ENCODE measurements at regions not wholly inside any gene's neighbourhood (a gene's known extent, or its start where the extent isn't known, plus 50 kb on each side); places are given as distances from the start of the nearest gene placed in this dataset.

GRCh38 chr4:23332313-23332712, 557.5 kb downstream of the PPARGC1A start:
- Histone ChIP-seq H3K36me3 (ENCODE audit: insufficient read depth, low read length) (no peaks in the 10 kb centered on the region), H3K27ac (no peak overlapping the region), H3K9ac (ENCODE audit: insufficient read length) (no peak overlapping the region), H3K9me3 (ENCODE audit: low read depth, low read length) (no peaks in the 10 kb centered on the region), H3K4me3 (no peak overlapping the region)
- no peak for DNase-seq (ENCODE audit: low read depth, low spot score)
- TF ChIP-seq EZH2 (IDR thresholded peaks at IDR 0.05) (no peak), FOXP2 (optimal IDR thresholded peaks at IDR 0.05; ENCODE audit: control extremely low read depth, extremely low read length, insufficient read depth) (no peak), POLR2AphosphoS5 (IDR thresholded peaks at IDR 0.05; ENCODE audit: borderline replicate concordance, low read depth, low read length) (no peak)

- Histone ChIP-seq H3K9me3 (ENCODE audit: low read depth, low read length) (no peaks in the 10 kb centered on the region), H3K4me3 (no peak overlapping the region), H3K27ac (no peak overlapping the region), H3K9ac (ENCODE audit: insufficient read length) (no peak overlapping the region), H3K36me3 (ENCODE audit: insufficient read depth, low read length) (no peaks in the 10 kb centered on the region)
- TF ChIP-seq FOXP2 (optimal IDR thresholded peaks at IDR 0.05; ENCODE audit: control extremely low read depth, extremely low read length, insufficient read depth): no peak
- TF ChIP-seq EZH2 (IDR thresholded peaks at IDR 0.05): no peak
- no peak for TF ChIP-seq POLR2AphosphoS5 (IDR thresholded peaks at IDR 0.05; ENCODE audit: borderline replicate concordance, low read depth, low read length)
- no peak for DNase-seq (ENCODE audit: low read depth, low spot score)
These were observed 562.7 kb downstream of the PPARGC1A start for GRCh38 chr4:23327120-23327519.

GRCh38 chr4:23324021-23324690, 565.7 kb downstream of the PPARGC1A start:
- Histone ChIP-seq H3K9ac (ENCODE audit: insufficient read length) (no peak overlapping the region), H3K27ac (no peak overlapping the region), H3K36me3 (ENCODE audit: insufficient read depth, low read length) (no peaks in the 10 kb centered on the region), H3K9me3 (ENCODE audit: low read depth, low read length) (no peaks in the 10 kb centered on the region), H3K4me3 (no peak overlapping the region)
- TF ChIP-seq EZH2 (IDR thresholded peaks at IDR 0.05): no peak
- no peak for TF ChIP-seq FOXP2 (optimal IDR thresholded peaks at IDR 0.05; ENCODE audit: control extremely low read depth, extremely low read length, insufficient read depth)
- no peak for DNase-seq (ENCODE audit: low read depth, low spot score)

GRCh38 chr4:23323436-23323835, 566.4 kb downstream of the PPARGC1A start:
- Histone ChIP-seq H3K9me3 (ENCODE audit: low read depth, low read length) (no peaks in the 10 kb centered on the region), H3K27ac (no peak overlapping the region), H3K9ac (ENCODE audit: insufficient read length) (no peak overlapping the region), H3K36me3 (ENCODE audit: insufficient read depth, low read length) (no peaks in the 10 kb centered on the region), H3K4me3 (no peak overlapping the region)
- no peak for TF ChIP-seq FOXP2 (optimal IDR thresholded peaks at IDR 0.05; ENCODE audit: control extremely low read depth, extremely low read length, insufficient read depth)
- no peak for TF ChIP-seq EZH2 (IDR thresholded peaks at IDR 0.05)
- no peak for TF ChIP-seq POLR2AphosphoS5 (IDR thresholded peaks at IDR 0.05; ENCODE audit: borderline replicate concordance, low read depth, low read length)
- DNase-seq (ENCODE audit: low read depth, low spot score): no peak

GRCh38 chr4:23322732-23323131, 567.1 kb downstream of the PPARGC1A start:
- DNase-seq (ENCODE audit: low read depth, low spot score): no peak
- no peak overlapping the region for H3K9ac ChIP-seq (ENCODE audit: insufficient read length)
- H3K9me3 ChIP-seq (ENCODE audit: low read depth, low read length): no peaks in the 10 kb centered on the region
- no peaks in the 10 kb centered on the region for H3K36me3 ChIP-seq (ENCODE audit: insufficient read depth, low read length)
- H3K4me3 ChIP-seq: no peak overlapping the region
- TF ChIP-seq FOXP2 (optimal IDR thresholded peaks at IDR 0.05; ENCODE audit: control extremely low read depth, extremely low read length, insufficient read depth) (no peak), EZH2 (IDR thresholded peaks at IDR 0.05) (no peak), POLR2AphosphoS5 (IDR thresholded peaks at IDR 0.05; ENCODE audit: borderline replicate concordance, low read depth, low read length) (no peak)
- no peak overlapping the region for H3K27ac ChIP-seq

GRCh38 chr4:23320931-23321587, 568.8 kb downstream of the PPARGC1A start:
- Histone ChIP-seq H3K9me3 (ENCODE audit: low read depth, low read length) (no peaks in the 10 kb centered on the region), H3K9ac (ENCODE audit: insufficient read length) (no peak overlapping the region), H3K36me3 (ENCODE audit: insufficient read depth, low read length) (no peaks in the 10 kb centered on the region), H3K27ac (no peak overlapping the region), H3K4me3 (no peak overlapping the region)
- DNase-seq (ENCODE audit: low read depth, low spot score): no peak
- TF ChIP-seq FOXP2 (optimal IDR thresholded peaks at IDR 0.05; ENCODE audit: control extremely low read depth, extremely low read length, insufficient read depth) (no peak), EZH2 (IDR thresholded peaks at IDR 0.05) (no peak), POLR2AphosphoS5 (IDR thresholded peaks at IDR 0.05; ENCODE audit: borderline replicate concordance, low read depth, low read length) (no peak)

GRCh38 chr4:23312686-23313085, 577.2 kb downstream of the PPARGC1A start:
- no peaks in the 10 kb centered on the region for H3K9me3 ChIP-seq (ENCODE audit: low read depth, low read length)
- H3K36me3 ChIP-seq (ENCODE audit: insufficient read depth, low read length): no peaks in the 10 kb centered on the region
- no peak for TF ChIP-seq POLR2AphosphoS5 (IDR thresholded peaks at IDR 0.05; ENCODE audit: borderline replicate concordance, low read depth, low read length)
- no peak for TF ChIP-seq FOXP2 (optimal IDR thresholded peaks at IDR 0.05; ENCODE audit: control extremely low read depth, extremely low read length, insufficient read depth)
- no peak for TF ChIP-seq EZH2 (IDR thresholded peaks at IDR 0.05)
- no peak overlapping the region for H3K27ac ChIP-seq
- DNase-seq (ENCODE audit: low read depth, low spot score): no peak
- H3K4me3 ChIP-seq: no peak overlapping the region
- no peak overlapping the region for H3K9ac ChIP-seq (ENCODE audit: insufficient read length)

- Histone ChIP-seq H3K36me3 (ENCODE audit: insufficient read depth, low read length) (no peaks in the 10 kb centered on the region), H3K4me3 (no peak overlapping the region), H3K9ac (ENCODE audit: insufficient read length) (no peak overlapping the region), H3K9me3 (ENCODE audit: low read depth, low read length) (no peaks in the 10 kb centered on the region), H3K27ac (no peak overlapping the region)
- no peak for DNase-seq (ENCODE audit: low read depth, low spot score)
- TF ChIP-seq POLR2AphosphoS5 (IDR thresholded peaks at IDR 0.05; ENCODE audit: borderline replicate concordance, low read depth, low read length): no peak
- TF ChIP-seq FOXP2 (optimal IDR thresholded peaks at IDR 0.05; ENCODE audit: control extremely low read depth, extremely low read length, insufficient read depth): no peak
- TF ChIP-seq EZH2 (IDR thresholded peaks at IDR 0.05): no peak
These were observed 577.9 kb downstream of the PPARGC1A start for GRCh38 chr4:23311983-23312382.
